ENCODE measurements at regions not wholly inside any gene's neighbourhood (a gene's known extent, or its start where the extent isn't known, plus 50 kb on each side); places are given as distances from the start of the nearest gene placed in this dataset.

DNA sequence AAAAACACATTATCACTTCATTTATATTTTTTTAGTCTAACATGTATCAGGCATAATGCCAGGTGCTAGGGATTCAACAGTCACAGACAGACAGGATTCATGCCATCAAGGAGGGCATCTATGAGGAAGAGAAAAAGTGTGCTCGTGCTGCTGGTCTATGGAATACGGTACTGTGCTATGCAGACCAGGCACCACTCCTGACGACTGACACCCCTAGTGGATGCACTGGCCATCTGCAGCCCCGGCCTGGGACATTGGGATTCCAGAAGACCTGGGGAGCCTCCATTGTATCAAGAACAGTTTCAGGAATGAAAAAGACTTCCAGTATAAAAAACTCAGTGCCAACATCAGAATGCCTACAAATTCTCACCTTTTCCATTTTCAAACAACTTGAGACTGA lies 94.0 kb downstream of the KLF12 start:
- no peak for DNase-seq

DNA sequence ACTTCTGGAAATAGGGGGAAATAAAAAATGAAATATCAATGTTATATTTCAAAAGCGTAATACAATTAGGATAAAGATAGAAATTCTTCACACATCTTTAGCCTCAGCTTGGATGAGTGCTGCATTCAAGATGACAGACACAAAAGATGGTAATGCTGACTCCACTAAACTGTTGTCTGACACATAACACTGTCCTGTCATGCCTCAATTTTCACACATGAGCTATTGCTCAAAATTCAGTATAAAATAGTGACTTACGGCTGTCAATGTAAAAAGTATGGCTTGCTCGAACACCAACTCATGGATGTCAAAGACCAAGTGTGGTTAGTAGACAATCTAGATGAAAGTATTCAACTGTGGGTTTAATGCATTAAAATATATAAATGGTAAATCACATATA lies 94.5 kb downstream of the KLF12 start:
- DNase-seq: no peak

DNA sequence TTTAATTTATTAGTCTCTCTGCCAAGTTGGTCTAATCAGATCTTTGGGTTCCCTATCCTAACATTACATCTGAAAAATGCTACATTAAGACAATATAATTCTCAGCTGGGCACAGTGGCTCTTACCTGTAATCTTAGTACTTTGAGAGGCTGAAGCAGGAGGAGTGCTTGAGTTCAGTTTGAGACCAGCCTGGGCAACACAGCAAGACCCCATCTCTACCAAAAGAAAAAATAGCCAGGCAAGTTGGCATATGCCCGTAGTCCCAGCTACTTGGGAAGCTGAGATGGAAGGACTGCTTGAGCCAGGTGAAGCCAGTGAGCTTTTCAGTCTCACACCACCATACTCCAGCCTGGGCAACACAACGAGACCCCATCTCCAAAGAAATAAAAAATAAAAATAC lies 95.0 kb downstream of the KLF12 start:
- no peak for DNase-seq

DNA sequence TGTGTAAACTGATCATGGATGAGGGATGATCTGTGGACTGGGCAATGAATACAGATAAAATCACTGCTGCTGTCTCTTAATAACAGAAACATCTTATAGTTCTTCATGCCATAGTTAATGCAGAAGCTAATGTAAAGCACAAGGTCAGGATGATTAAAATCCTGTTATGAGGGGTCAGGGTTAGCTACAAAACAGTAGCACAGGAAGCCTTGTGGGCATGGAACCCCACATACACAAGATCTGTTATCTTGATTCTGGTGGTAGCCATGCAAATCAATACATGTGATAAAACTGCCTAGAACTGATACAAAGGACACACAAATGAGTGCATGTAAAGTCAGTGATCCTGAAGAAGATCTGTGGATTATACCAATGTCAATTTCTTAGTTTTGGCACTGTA lies 96.4 kb downstream of the KLF12 start:
- no peak for DNase-seq

GRCh38 chr13:74036373-74036772 lies 97.8 kb downstream of the KLF12 start:
- DNase-seq: no peak

- no peak for DNase-seq
Observed at GRCh38 chr13:74035896-74036295, 98.3 kb downstream of the KLF12 start.

GRCh38 chr13:74032325-74032724 lies 101.9 kb downstream of the KLF12 start:
- no peak for DNase-seq

GRCh38 chr13:74027161-74027779 lies 106.9 kb downstream of the KLF12 start:
- DNase-seq: no peak

DNA sequence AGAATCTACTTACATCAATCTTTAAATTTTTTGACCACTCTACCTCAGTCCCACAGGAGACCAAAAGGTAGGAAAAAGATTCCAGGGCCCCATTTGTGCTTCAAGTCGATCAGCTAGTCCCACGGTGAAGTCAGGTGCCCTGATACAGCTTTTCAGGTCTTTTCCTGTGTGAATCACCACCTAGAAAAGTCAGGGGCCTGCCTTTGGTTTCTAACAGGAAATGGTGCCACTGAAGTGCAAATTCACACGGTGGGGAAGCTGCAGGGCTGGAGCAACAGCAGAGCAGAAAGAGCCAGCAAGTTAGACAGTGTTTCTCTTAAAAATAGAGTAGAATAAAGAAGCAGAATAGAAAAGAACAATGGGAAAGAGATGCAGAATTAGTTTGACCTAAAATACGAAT lies 107.5 kb downstream of the KLF12 start:
- no peak for DNase-seq

DNA sequence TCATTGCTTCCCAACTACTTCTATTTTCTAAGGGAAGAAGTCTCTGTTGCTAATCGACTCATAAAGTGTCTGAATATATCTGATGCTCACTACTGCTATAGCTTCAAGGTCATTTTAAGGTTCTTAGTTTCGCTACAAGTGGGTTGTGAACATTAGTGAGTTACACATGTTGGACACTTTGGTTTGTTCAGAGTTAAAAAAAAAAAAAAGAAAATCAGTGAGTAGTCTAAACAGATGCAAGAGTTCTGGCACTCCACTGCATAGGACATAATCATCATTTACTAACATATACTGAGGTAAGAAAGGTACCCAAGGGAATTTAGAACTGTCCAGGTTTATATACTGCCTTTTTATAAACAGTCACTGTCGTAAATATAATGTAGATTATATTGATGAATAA lies 108.8 kb downstream of the KLF12 start:
- DNase-seq: no peak

DNA sequence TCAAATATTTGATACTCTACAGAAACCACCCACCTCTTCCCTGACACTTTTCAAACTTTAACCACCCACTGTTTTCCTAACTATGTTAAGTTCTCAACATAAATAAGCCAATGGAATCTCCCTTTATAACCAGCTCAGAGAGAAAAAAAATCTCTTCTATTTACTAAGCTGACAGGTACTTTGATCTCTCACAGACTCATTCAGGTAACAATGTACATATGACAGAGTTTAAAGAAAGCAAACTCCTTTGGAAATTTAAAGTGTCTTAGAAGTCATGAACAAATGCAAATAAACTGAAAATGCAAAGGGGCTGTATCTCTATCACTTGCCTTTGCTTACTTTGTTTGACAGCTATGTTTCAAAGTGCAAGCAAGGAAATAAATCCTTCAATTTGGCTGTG lies 109.3 kb downstream of the KLF12 start:
- no peak for DNase-seq

- no peak for DNase-seq
Observed at GRCh38 chr13:74024314-74024713, 109.9 kb downstream of the KLF12 start.

DNA sequence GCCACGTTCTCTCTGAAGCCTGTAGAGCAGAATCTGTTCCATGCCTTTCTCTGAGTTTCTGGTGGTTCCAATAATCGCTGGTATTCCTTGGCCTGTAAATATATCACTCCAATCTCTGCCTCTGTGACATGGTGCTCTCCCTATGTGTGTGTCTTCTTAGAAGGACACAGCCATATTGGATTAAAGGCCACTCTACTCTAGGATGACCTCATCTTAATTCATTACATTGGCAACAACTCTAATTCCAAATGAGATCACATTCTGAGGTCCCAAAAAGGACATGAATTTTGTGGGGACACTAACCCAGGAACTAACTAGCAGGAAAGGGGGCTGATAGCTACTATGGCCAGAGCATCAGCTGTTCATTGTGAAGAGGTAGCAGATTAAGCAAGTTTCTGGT lies 110.7 kb downstream of the KLF12 start:
- no peak for DNase-seq

DNA sequence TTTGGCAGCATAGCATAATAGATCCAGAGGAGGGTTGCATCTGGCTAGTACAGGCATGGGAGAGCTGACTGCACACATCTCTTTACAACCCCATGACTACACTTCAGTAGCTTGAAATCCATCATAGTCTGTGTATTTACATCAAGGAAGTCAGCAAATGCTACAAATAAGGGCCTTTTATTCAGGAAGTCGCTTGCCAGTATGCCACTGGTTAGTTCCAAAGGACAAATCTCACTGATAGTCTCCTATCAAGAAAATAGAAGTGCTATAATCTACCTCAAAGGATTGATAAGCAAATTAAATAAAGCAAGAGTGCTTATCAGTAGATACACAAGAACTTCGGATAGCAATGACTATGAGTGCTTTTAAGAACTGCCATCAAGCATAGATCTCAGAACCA lies 112.7 kb downstream of the KLF12 start:
- DNase-seq: no peak

DNA sequence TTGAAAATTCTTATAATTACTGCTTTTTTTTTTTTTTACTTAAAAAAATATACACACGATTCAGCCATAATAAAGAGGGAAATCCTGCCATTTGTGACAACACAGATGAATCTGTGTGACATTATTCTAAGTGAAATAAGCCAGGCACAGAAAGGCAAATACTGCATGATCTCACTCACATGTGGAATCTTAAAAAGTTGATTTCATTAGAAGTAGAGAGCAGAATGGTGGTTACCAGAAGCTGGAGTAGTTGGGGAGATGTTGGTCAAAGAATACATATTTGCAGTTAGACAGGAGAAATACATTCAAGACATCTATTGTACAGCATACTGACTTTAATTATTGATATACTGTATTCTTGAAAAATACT lies 116.2 kb downstream of the KLF12 start:
- no peak for DNase-seq

GRCh38 chr13:74017301-74018061 lies 116.7 kb downstream of the KLF12 start:
- DNase-seq: no peak

DNA sequence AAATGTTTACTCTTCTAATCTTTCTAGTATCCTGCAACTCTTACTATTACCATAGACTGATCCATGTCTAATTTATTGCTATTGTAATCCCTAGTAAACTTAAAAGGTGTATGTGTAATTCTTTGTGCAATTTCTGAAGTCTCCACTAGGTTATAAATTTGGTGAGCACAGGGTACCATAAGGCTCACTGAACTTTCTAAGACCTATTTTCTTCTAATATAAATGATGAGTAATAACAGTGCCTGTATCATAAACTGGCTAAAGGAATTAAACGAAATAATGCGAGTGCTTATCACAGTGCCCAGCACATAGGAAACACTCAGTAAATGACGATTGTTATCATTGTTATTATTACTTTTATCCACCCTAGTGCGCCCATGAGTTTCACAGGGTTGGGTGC lies 119.1 kb downstream of the KLF12 start:
- DNase-seq: no peak

GRCh38 chr13:74009100-74009668 lies 125.0 kb downstream of the KLF12 start:
- DNase-seq: no peak

DNA sequence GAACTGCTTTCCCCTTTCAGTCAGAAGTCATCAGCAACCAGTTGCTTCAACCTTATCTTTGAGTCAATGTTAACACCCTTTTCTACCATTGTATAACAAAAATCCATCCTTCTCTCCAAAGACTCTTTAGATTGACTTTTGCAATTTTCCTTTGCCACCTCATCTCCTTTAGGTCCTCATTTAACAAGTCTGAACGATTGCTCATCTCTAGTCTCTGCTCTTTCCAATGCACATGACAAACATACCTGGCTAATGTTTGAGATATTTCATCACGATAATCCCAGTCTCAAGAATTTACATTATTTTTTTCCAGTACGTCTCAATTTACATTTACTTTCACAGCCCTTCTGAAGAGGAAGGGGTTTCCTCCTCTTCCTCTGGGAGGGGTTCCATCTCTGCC lies 127.5 kb downstream of the KLF12 start:
- DNase-seq: no peak

DNA sequence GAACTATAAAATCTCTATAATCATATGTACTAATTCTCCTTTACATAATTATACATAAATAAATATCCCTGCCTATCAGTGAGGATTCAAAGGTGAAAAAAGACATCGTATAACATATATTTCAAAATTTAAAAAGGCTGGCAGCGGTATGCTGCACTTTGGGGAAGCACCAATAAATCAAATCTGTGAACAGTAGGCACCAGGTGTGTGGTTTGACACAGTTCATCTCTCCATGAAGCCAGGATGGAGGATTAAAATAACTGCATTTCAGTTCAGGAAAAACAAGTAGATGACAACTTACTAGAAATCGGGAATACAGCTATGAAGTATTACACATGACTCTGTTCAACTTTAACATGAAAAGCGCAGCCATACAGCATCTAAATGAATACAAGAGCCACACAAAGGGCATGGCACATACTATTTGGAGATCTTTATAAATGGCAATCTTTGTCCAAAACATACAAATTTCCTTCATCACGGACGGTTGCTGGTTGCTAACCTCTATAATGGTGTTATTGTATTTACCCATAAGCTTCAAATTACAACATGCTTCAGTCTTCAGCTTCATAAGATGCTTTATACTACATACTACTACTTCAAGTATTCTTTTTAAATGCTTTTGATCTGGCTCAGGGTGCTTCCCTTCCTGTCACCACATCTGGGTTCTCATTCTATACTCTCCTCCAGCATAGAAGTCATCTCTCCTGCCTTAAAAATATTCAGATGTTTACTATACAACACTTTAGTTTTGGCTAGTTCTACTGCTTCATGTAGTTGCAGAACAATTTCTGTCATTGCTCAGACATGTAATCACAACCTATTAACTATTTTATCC lies 128.7 kb downstream of the KLF12 start:
- DNase-seq: no peak

- DNase-seq: no peak
Observed at GRCh38 chr13:74004109-74004508, 130.1 kb downstream of the KLF12 start.

DNA sequence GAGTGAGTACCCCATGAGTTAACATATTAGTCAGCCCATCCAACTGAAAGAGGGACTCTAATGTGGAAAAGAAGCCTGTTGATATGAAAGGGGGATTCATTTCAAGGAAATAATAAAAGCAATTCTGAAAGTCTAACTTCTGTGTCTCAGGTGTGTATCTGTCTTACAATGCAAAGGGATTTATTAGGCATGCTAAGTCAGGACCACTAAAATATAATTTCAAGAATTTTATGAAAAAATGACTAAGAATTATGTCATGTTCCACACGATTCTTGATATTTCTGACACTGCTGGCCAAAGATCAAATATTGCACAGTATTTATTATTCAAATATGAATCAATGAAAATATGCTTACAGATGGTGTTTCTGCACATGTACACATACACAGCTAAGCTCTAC lies 130.8 kb downstream of the KLF12 start:
- DNase-seq: no peak

DNA sequence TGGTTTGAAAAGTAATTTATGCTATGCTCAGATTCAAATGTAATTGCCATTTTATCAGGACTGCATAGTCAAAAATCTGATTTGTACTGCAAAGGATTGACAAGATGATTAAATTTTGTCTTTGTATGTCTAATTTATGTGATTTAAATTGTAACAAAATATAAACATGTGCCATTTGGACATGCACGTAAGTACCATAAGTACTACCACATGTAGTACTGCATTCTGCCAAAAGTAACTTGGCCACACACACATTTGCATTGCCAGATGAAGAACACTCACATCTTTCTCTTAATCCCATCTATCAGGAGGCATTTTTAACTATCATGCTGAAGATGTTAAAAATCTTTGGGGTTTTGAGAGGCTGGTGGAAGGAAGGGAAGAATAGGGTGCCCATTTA lies 133.3 kb downstream of the KLF12 start:
- no peak for DNase-seq

DNA sequence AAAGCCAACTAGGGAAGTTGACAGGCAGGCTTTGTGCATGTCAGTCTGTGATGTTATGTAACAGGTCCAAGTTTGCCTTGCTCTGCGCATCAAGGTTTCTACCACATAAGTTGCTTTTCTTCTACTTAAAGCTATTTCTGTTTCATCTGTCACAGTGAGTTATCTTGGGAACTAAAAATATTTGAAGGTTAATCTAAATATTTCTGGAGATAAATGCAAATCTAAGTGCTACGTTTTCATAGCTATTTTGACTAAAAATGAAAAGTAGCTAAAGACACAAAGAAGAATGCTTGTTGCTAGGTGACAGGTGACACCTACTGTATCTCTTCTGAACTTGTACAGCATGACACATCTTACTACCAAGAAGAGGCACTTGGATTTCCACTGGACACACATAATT lies 135.6 kb downstream of the KLF12 start:
- DNase-seq: no peak

All from DMS79 (cell line).